Caco-2 (cell line): ENCODE measurements at regions not wholly inside any gene's neighbourhood (a gene's known extent, or its start where the extent isn't known, plus 50 kb on each side); places are given as distances from the start of the nearest gene placed in this dataset.

Experiments
- BruUV-seq: library from RNA; stranded (reverse); fragments of 400-500 nt; replicated peaks from 2 replicates; lab custom pipeline; 2021; lab: Mats Ljungman, UMichigan
- CTCF ChIA-PET: fragments of 300-600 bp; sonication (Branson Sonifier 250); formaldehyde crosslinking; loops from one replicate; lab custom pipeline; 2022; ENCODE audit warnings: antibody characterized with exemption; lab: Charles Lee
- POLR2A ChIA-PET: fragments of 300-600 bp; sonication (Branson Sonifier 250); formaldehyde crosslinking; loops from one replicate; lab custom pipeline; 2022; ENCODE audit warnings: antibody characterized with exemption; lab: Charles Lee
- DNase-seq, 2 experiments: peaks; one replicate each; pipeline versions ENCODE4 v3.0.0 to v3.0.0-alpha.2; 2020 to 2022
- H3K27me3 ChIP-seq: replicated peaks from 2 replicates; pipeline ENCODE4 v1.6.0; 2011; ENCODE audit warnings: low read length; ENCODE audit not compliant: control insufficient read depth, insufficient read depth
- H3K36me3 ChIP-seq: 2 replicates; pipeline ENCODE4 v1.5.1; 2011; ENCODE audit warnings: low read length; ENCODE audit not compliant: control insufficient read depth, insufficient read depth
- H3K4me1 ChIP-seq: fragments of 250-450 bp; sonication (Bioruptor Pico); 2 replicates; pipeline ENCODE4 v1.5.1; 2020; ENCODE audit warnings: mild to moderate bottlenecking
- H3K4me3 ChIP-seq: 2 replicates; pipeline ENCODE4 v1.5.1; 2011; ENCODE audit warnings: low read depth, mild to moderate bottlenecking, control low read depth, low read length
- H3K9me3 ChIP-seq: fragments of 250-450 bp; sonication (Bioruptor Pico); 2 replicates; pipeline ENCODE4 v1.5.1; 2020; ENCODE audit warnings: mild to moderate bottlenecking, moderate library complexity
- H3K27ac Mint-ChIP-seq: one replicate; pipeline ENCODE4 v1.8.0; 2022; ENCODE audit warnings: mixed read lengths; ENCODE audit not compliant: unreplicated experiment
- H3K27me3 Mint-ChIP-seq: one replicate; pipeline ENCODE4 v1.8.0; 2022; ENCODE audit warnings: mixed read lengths; ENCODE audit not compliant: insufficient read depth, unreplicated experiment
- H3K36me3 Mint-ChIP-seq: one replicate; pipeline ENCODE4 v1.8.0; 2022; ENCODE audit warnings: mild to moderate bottlenecking, mixed read lengths; ENCODE audit not compliant: insufficient read depth, unreplicated experiment
- H3K4me1 Mint-ChIP-seq: one replicate; pipeline ENCODE4 v1.8.0; 2022; ENCODE audit warnings: low read depth, mixed read lengths; ENCODE audit not compliant: unreplicated experiment
- H3K4me3 Mint-ChIP-seq: one replicate; pipeline ENCODE4 v1.8.0; 2022; ENCODE audit warnings: mild to moderate bottlenecking, moderate library complexity, mixed read lengths; ENCODE audit not compliant: unreplicated experiment
- H3K9me3 Mint-ChIP-seq: one replicate; pipeline ENCODE4 v1.8.0; 2022; ENCODE audit warnings: mixed read lengths; ENCODE audit not compliant: unreplicated experiment
- CTCF ChIP-seq, 2 experiments: fragments of 200-600 bp in 1 of 2; IDR thresholded peaks; 1 replicate in 1 of 2; 2 replicates in 1 of 2; pipeline versions ENCODE4 v1.5.1 to v1.8.0; 2011 to 2022; ENCODE audit warnings: antibody characterized with exemption in 1 of 2, control low read depth in 1 of 2, inconsistent platforms in 1 of 2, low read depth in 1 of 2, low read length in 1 of 2, mild to moderate bottlenecking in 1 of 2, moderate library complexity in 1 of 2; ENCODE audit not compliant: insufficient read depth in 1 of 2, severe bottlenecking in 1 of 2, unreplicated experiment in 1 of 2
- intact Hi-C: fragments of 100-400 bp; cut with micrococcal nuclease; formaldehyde crosslinking; loops from one replicate; pipeline ENCODE4 v1.10.0; 2022; ENCODE audit not compliant: unreplicated experiment

- BruUV-seq: no TSS peak
- no peak for TF ChIP-seq CTCF (IDR thresholded peaks at IDR 0.05; ENCODE audit: insufficient read depth in 1 of 2, low read depth in 1 of 2, low read length in 1 of 2, severe bottlenecking in 1 of 2, unreplicated experiment in 1 of 2)
- Histone ChIP-seq H3K4me1 (no peaks in the 10 kb centered on the region), H3K27me3 (no peaks in the 10 kb centered on the region), H3K4me3 (no peak overlapping the region), H3K9me3 (no peaks in the 10 kb centered on the region), H3K36me3 (no peaks in the 10 kb centered on the region)
- Mint-ChIP-seq H3K27me3 (peaks cover 2% of the 10 kb centered on the region), H3K9me3 (peaks cover 24% of the 10 kb centered on the region), H3K4me3 (no peak overlapping the region), H3K27ac (no peak overlapping the region), H3K4me1 (no peaks in the 10 kb centered on the region), H3K36me3 (no peaks in the 10 kb centered on the region)
- intact Hi-C loops: no loop called here
- ChIA-PET POLR2A (no interaction called here), CTCF (interaction anchor here (0.5 kb wide), 1 partner anchor 308 kb away, joined by 6 read pairs; no protein-coding TSS in a partner anchor)
- no peak for DNase-seq
Measured at GRCh38 chr5:118700510-118700909, 287.8 kb downstream of the DTWD2 start.

- Mint-ChIP-seq H3K27me3 (peaks cover 2% of the 10 kb centered on the region), H3K9me3 (peaks cover 8% of the 10 kb centered on the region), H3K4me3 (no peak overlapping the region), H3K27ac (no peak overlapping the region), H3K4me1 (no peaks in the 10 kb centered on the region), H3K36me3 (no peaks in the 10 kb centered on the region)
- no peaks in the 10 kb centered on the region for H3K36me3 ChIP-seq
- no peaks in the 10 kb centered on the region for H3K9me3 ChIP-seq
- no TSS peak for BruUV-seq
- CTCF ChIA-PET: interaction anchor here (0.6 kb wide), 1 partner anchor 51 kb away, joined by 3 read pairs; no protein-coding TSS in a partner anchor
- intact Hi-C loops: loop anchor here (1.0 kb wide), 2 partner anchors 94 to 258 kb away; no protein-coding TSS in a partner anchor
- H3K4me1 ChIP-seq: no peaks in the 10 kb centered on the region
- H3K27me3 ChIP-seq: no peaks in the 10 kb centered on the region
- peak in 1 of 2 experiments; percentile 19 for DNase-seq
- H3K4me3 ChIP-seq: no peak overlapping the region
- POLR2A ChIA-PET: no interaction called here
- peak in 1 of 2 experiments; percentile 26 for TF ChIP-seq CTCF (IDR thresholded peaks at IDR 0.05; ENCODE audit: insufficient read depth in 1 of 2, low read depth in 1 of 2, low read length in 1 of 2, severe bottlenecking in 1 of 2, unreplicated experiment in 1 of 2)
Measured at GRCh38 chr5:118698774-118699173, 289.6 kb downstream of the DTWD2 start.

GRCh38 chr5:118696076-118696475 lies 292.3 kb downstream of the DTWD2 start:
- intact Hi-C loops: no loop called here
- Histone ChIP-seq H3K4me1 (no peaks in the 10 kb centered on the region), H3K9me3 (no peaks in the 10 kb centered on the region), H3K4me3 (no peak overlapping the region), H3K36me3 (no peaks in the 10 kb centered on the region), H3K27me3 (no peaks in the 10 kb centered on the region)
- Mint-ChIP-seq H3K27ac (no peak overlapping the region), H3K27me3 (peaks cover 2% of the 10 kb centered on the region), H3K9me3 (no peaks in the 10 kb centered on the region), H3K4me1 (no peaks in the 10 kb centered on the region), H3K4me3 (no peak overlapping the region), H3K36me3 (no peaks in the 10 kb centered on the region)
- no peak for TF ChIP-seq CTCF (IDR thresholded peaks at IDR 0.05; ENCODE audit: insufficient read depth in 1 of 2, low read depth in 1 of 2, low read length in 1 of 2, severe bottlenecking in 1 of 2, unreplicated experiment in 1 of 2)
- CTCF ChIA-PET: no interaction called here
- no TSS peak for BruUV-seq
- DNase-seq: no peak
- POLR2A ChIA-PET: no interaction called here
